Ishikawa (cell line): ENCODE measurements at regions not wholly inside any gene's neighbourhood (a gene's known extent, or its start where the extent isn't known, plus 50 kb on each side); places are given as distances from the start of the nearest gene placed in this dataset.

Source experiments
- CEBPB ChIP-seq: IDR thresholded peaks from 2 replicates; pipeline ENCODE4 v1.6.1; 2012
- CREB1 ChIP-seq: IDR thresholded peaks from 2 replicates; pipeline ENCODE4 v1.6.1; 2012; ENCODE audit warnings: low read depth
- EGR1 ChIP-seq: IDR thresholded peaks from 2 replicates; pipeline ENCODE4 v1.6.1; 2012
- EP300 ChIP-seq: IDR thresholded peaks from 2 replicates; pipeline ENCODE4 v1.6.1; 2012; ENCODE audit warnings: borderline replicate concordance
- FOXM1 ChIP-seq: IDR thresholded peaks from 2 replicates; pipeline ENCODE4 v1.6.1; 2012; ENCODE audit warnings: low read depth, borderline replicate concordance
- NFIC ChIP-seq: IDR thresholded peaks from 2 replicates; pipeline ENCODE4 v1.6.1; 2012
- RAD21 ChIP-seq: IDR thresholded peaks from 2 replicates; pipeline ENCODE4 v1.6.1; 2012; ENCODE audit warnings: low read depth
- TAF1 ChIP-seq: IDR thresholded peaks from 2 replicates; pipeline ENCODE4 v1.6.1; 2012; ENCODE audit warnings: low read depth, mild to moderate bottlenecking
- TCF12 ChIP-seq: IDR thresholded peaks from 2 replicates; pipeline ENCODE4 v1.6.1; 2012; ENCODE audit warnings: low read depth
- TEAD4 ChIP-seq: IDR thresholded peaks from 2 replicates; pipeline ENCODE4 v1.6.1; 2012
- YY1 ChIP-seq: IDR thresholded peaks from 2 replicates; pipeline ENCODE4 v1.6.1; 2012; ENCODE audit warnings: low read depth
- ZBTB7A ChIP-seq: IDR thresholded peaks from 2 replicates; pipeline ENCODE4 v1.6.1; 2012; ENCODE audit warnings: low read depth
- TF ChIP-seq, protein P1 (sequence below): IDR thresholded peaks from 2 replicates; pipeline ENCODE4 v1.6.1; 2012
- TF ChIP-seq, protein P2 (sequence below): IDR thresholded peaks from 2 replicates; pipeline ENCODE4 v1.6.1; 2012
- TF ChIP-seq, protein P3 (sequence below): IDR thresholded peaks from 2 replicates; pipeline ENCODE4 v1.6.1; 2012; ENCODE audit warnings: low read depth, mild to moderate bottlenecking

DNA sequence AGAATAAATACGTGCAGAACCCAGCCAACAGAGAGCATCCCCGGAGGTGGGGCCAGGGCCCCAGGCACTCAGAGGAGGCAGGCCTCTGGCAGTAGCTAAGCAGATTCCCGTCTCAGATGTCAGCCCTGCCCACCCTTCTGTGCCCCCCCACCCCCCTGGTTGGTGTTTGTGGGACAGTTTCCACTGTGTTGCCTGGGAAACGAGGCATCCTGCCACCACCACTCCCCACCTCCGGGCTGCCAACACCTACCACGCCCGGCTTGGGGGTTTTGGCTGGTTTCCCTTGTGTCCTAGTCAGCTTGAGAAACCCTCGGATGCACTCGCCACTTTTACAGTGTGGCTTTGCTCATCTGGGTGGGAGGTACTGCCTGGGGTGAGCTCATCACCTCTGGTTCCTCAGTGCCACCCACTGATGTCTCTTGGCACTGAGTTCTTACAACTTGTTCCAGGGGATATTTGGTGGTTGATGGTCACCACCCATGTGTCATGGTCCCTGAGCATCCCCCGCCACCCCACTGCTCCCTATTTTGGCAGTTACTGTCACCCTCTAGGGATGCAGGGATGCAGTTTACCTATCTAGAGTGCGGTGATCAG is 72.4 kb upstream of the YWHAQ start:
- TF ChIP-seq CREB1 (no peak), TCF12 (no peak), RAD21 (no peak), EGR1 (no peak), TAF1 (no peak), FOXM1 (no peak), YY1 (no peak), EP300 (no peak; the same call in 1 of the 2 replicates), TEAD4 (no peak), CEBPB (no peak), ZBTB7A (no peak), NFIC (no peak)
- TF ChIP-seq, protein P1, sequence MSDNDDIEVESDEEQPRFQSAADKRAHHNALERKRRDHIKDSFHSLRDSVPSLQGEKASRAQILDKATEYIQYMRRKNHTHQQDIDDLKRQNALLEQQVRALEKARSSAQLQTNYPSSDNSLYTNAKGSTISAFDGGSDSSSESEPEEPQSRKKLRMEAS: no peak
- TF ChIP-seq, protein P2, sequence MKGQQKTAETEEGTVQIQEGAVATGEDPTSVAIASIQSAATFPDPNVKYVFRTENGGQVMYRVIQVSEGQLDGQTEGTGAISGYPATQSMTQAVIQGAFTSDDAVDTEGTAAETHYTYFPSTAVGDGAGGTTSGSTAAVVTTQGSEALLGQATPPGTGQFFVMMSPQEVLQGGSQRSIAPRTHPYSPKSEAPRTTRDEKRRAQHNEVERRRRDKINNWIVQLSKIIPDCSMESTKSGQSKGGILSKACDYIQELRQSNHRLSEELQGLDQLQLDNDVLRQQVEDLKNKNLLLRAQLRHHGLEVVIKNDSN: no peak
- TF ChIP-seq, protein P3, sequence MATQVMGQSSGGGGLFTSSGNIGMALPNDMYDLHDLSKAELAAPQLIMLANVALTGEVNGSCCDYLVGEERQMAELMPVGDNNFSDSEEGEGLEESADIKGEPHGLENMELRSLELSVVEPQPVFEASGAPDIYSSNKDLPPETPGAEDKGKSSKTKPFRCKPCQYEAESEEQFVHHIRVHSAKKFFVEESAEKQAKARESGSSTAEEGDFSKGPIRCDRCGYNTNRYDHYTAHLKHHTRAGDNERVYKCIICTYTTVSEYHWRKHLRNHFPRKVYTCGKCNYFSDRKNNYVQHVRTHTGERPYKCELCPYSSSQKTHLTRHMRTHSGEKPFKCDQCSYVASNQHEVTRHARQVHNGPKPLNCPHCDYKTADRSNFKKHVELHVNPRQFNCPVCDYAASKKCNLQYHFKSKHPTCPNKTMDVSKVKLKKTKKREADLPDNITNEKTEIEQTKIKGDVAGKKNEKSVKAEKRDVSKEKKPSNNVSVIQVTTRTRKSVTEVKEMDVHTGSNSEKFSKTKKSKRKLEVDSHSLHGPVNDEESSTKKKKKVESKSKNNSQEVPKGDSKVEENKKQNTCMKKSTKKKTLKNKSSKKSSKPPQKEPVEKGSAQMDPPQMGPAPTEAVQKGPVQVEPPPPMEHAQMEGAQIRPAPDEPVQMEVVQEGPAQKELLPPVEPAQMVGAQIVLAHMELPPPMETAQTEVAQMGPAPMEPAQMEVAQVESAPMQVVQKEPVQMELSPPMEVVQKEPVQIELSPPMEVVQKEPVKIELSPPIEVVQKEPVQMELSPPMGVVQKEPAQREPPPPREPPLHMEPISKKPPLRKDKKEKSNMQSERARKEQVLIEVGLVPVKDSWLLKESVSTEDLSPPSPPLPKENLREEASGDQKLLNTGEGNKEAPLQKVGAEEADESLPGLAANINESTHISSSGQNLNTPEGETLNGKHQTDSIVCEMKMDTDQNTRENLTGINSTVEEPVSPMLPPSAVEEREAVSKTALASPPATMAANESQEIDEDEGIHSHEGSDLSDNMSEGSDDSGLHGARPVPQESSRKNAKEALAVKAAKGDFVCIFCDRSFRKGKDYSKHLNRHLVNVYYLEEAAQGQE: no peak

- TF ChIP-seq CREB1 (no peak), ZBTB7A (no peak)
Observed at GRCh38 chr2:9703701-9704221, 73.0 kb upstream of the YWHAQ start.

DNA sequence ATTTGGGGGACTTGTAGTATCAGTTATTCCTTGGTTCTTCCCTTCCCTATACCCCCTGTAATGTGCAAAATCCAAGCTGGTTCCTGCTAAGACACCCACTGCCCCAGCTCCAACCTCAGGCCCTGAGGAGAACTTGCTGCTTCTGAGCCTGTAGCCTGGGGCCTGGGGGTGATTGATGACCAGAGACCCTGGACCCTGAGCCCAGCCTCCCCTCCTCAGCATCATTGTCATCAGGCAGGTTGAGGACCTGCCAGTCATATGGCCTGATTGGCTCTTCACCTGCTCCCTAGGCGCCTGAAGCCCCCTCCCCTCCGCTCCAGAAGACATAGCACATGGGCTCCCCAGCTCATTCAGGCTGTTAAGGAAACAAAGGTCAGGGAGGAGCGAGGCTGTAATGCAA is 73.8 kb upstream of the YWHAQ start:
- TF ChIP-seq, protein P1: no peak
- TF ChIP-seq NFIC (no peak), TEAD4 (no peak), TAF1 (no peak), FOXM1 (no peak), TCF12 (no peak)

DNA sequence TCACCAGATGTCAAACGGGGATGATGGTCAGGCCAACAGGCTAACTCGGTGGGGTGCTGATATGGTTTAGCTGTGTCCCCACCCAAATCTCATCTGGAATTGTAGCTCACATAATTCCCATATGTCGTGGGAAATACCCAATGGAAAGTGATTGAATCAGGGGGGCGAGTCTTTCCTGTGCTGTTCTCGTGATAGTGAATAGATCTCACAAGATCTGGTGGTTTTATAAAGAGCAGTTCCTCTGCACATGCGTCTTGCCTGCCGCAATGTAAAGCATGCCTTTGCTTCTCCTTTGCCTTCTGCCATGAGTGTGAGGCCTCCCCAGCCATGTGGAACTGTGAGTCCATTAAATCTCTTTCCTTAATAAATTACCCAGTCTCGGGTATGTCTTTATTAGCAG is 74.4 kb upstream of the YWHAQ start:
- TF ChIP-seq TEAD4: no peak
- TF ChIP-seq YY1: no peak
- TF ChIP-seq RAD21: no peak
- TF ChIP-seq EGR1: no peak
- TF ChIP-seq, protein P1: no peak
- TF ChIP-seq FOXM1: no peak
- TF ChIP-seq ZBTB7A: no peak
- TF ChIP-seq NFIC: no peak
- TF ChIP-seq, protein P3: no peak
- TF ChIP-seq TAF1: no peak
- no peak for TF ChIP-seq CEBPB
- TF ChIP-seq, protein P2: no peak
- no peak for TF ChIP-seq CREB1
- TF ChIP-seq EP300: no peak
- no peak for TF ChIP-seq TCF12

DNA sequence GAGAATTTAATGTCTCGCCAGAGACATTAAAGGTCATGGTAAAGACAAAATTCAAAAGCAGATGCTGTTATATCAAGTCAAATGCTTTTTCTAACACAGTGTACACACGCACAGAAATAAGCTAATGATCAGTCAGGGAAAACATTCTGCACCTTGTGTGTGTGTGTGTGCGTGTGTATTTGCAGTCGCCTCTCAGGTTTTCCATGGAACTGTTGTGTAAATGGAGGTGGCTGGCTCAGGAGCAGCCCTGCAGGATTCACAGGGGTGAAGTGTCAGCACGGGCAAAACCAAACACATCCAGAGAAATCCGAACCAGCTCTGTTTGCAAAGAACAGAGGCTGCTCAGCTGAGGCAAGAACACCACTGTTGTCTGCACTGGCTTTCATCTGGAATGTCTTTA is 76.2 kb upstream of the YWHAQ start:
- no peak for TF ChIP-seq CREB1

DNA sequence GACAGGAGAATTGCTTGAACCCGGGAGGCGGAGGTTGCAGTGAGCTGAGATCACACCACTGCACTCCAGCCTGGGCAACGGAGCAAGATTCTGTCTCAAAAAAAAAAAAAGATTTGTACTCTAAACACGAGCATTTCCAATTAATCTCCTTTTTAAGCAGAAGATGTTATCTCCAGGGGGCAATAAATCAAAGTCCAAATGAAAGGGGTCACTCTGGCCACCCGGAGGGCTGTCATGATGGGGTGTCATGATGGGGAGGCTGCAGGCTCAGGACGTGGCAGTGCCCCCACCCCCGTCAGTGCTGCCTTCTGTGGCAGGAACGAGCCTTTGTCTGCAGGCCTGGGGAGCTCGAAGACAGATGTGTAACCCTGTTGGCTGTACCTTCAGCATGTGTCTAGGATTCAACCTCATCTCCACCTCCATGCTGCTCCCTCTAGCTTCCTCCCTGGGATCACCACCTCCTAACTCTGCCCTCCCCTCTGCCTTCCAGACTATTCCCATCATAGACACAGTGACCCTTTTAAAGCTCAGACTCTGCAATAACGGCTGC is 76.9 kb upstream of the YWHAQ start:
- TF ChIP-seq, protein P1: no peak
- no peak for TF ChIP-seq CEBPB
- TF ChIP-seq EGR1: no peak
- TF ChIP-seq NFIC: no peak
- no peak for TF ChIP-seq FOXM1
- no peak for TF ChIP-seq TCF12
- no peak for TF ChIP-seq EP300
- no peak for TF ChIP-seq RAD21
- TF ChIP-seq, protein P3: no peak
- TF ChIP-seq CREB1: no peak
- TF ChIP-seq, protein P2: no peak
- no peak for TF ChIP-seq TEAD4
- TF ChIP-seq ZBTB7A: no peak
- TF ChIP-seq TAF1: no peak
- TF ChIP-seq YY1: no peak
